ENCODE measurements at regions not wholly inside any gene's neighbourhood (a gene's known extent, or its start where the extent isn't known, plus 50 kb on each side); places are given as distances from the start of the nearest gene placed in this dataset.
"Not testable (repeated sequence)": the region's sequence is repeated elsewhere in the genome, so short reads cannot be mapped to it uniquely, and the experiment has no call there.

GRCh38 chr5:2566284-2566683 is 185.2 kb downstream of the IRX2 start:
- DNase-seq = no peak

DNA sequence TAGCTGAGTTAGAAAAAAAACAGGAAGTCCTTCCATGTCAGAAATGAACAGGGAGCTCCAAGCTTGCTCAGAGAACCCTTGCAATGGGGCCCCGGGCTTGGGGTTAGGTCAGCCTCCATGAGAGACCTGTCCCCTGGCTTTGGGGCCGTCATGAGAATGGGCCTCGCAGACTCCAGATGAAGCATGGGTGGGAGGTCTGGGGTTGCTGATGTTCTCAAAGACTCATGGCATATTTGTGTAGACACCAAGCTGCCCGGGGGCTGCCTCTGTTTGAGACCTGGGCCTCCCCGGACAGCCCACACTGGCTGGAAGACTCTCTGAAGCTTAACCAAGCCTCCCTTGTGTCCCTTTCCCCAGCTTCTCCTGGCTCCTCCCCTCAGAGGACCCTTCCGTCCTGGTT is 186.3 kb downstream of the IRX2 start:
- DNase-seq = no peak

GRCh38 chr5:2563046-2563445 is 188.4 kb downstream of the IRX2 start:
- DNase-seq = no peak

DNA sequence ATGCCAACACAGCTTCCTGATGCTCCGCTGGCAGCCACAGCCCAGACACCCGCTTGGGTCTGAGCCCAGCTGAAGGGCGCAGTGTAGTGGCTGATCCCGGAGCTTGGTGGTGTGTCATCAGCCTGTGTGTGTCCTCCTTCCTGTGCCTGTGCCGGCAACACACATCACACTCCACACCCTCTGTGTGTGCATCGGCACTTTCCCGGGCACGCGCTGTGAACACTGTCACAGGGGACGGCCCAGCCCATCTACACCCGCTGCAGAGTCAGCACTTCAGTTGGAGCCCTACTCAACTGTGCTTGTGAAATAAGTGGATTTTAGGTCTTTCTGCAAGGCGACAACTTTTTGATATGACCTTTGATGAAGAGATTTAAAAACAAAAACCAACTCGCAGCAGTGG is 189.4 kb downstream of the IRX2 start:
- DNase-seq = no peak

GRCh38 chr5:2560435-2560834 is 191.0 kb downstream of the IRX2 start:
- no peak for DNase-seq

DNA sequence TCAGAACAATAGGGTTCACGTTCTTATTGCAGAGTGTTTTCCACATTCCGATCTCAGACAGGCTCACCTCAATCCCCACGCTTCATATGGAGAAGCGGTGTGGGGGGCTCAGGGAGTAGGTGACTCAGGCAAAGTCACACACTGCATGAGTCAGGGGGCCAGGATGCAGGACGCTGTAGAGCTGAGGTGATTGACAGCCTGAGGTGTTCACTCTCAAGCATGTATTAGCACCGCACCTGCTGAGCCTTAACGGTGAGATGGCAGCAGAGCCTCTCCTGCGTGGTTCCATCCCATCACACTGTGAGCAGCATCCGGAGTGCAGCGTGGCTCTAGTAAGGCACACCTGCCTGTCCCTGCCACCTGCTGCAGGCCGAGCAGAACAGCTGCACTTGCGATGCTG is 194.0 kb downstream of the IRX2 start:
- DNase-seq = no peak

DNA sequence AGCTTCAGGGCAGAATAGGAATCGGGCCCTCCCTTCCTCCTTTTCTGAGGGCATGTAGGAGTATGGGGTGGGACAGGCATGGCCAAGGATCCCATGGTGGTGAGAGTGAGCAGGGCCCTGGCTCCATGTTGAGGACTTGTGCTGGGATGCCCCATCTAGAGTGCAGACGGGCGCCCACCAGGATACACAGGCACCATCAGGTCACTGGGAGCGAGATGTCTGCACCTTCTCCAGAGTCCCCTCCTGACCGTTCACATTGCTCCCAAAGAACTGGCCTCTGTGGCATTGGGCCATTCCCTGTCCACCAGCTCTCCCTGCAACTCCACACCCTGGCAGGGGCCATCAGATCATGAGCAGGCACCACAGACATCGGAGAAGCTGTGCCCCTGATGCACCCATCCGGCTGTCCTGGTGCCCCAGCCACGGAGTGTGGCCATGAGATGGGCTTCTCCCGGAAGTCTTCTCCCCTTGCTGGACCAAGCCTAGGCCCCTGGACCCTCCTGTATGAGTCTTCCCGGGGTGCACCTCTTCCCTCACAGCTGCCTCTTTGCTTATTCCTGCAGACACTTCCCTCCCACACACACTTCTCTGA is 195.0 kb downstream of the IRX2 start:
- no peak for DNase-seq

- no peak for DNase-seq
These were observed 197.9 kb downstream of the IRX2 start for GRCh38 chr5:2553611-2554010.

GRCh38 chr5:2550509-2550908 is 201.0 kb downstream of the IRX2 start:
- no peak for DNase-seq

DNA sequence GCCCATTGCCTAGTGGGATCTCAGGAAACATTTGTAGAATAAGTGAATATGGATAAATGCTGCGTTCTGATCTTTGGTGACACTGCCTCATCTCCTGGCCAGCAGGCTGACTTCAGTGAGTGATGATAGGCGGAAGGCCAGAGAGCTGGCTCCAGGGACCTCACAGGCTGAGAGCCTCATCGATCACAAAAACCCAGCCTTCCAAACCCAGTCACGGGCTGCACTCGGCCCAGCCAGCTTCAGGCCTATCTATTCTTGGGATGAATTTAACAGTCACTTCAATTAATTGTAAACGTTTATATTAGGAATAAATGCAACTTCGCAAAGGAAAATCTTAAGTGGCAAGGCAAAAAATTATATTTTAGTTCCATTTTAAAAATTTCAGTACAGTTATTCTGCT is 201.6 kb downstream of the IRX2 start:
- no peak for DNase-seq

GRCh38 chr5:2549354-2549753 is 202.1 kb downstream of the IRX2 start:
- no peak for DNase-seq

GRCh38 chr5:2546938-2547337 is 204.5 kb downstream of the IRX2 start:
- no peak for DNase-seq

DNA sequence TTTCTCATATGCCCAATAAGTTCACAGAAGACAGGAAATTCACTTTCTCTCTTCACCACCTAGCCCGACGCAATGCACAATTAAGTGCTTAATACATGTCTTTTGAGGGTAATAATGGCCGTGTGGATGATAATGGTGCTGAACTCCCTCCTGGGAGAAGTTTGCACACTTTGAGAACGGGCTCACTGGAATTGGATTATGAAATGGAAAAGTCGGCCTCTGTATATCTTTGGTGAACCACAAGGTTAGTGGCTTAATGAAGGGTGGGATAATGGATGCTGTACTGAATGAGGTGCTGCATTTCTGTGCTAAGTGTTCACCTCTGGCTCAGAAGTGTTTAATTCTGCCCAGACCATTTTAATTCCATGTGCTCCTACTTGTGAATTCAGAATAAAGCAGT is 207.5 kb downstream of the IRX2 start:
- no peak for DNase-seq

- no peak for DNase-seq
These were observed 208.7 kb downstream of the IRX2 start for GRCh38 chr5:2542821-2543220.

- no peak for DNase-seq
These were observed 209.5 kb downstream of the IRX2 start for GRCh38 chr5:2542026-2542425.

GRCh38 chr5:2538169-2538568 is 213.3 kb downstream of the IRX2 start:
- DNase-seq = no peak

DNA sequence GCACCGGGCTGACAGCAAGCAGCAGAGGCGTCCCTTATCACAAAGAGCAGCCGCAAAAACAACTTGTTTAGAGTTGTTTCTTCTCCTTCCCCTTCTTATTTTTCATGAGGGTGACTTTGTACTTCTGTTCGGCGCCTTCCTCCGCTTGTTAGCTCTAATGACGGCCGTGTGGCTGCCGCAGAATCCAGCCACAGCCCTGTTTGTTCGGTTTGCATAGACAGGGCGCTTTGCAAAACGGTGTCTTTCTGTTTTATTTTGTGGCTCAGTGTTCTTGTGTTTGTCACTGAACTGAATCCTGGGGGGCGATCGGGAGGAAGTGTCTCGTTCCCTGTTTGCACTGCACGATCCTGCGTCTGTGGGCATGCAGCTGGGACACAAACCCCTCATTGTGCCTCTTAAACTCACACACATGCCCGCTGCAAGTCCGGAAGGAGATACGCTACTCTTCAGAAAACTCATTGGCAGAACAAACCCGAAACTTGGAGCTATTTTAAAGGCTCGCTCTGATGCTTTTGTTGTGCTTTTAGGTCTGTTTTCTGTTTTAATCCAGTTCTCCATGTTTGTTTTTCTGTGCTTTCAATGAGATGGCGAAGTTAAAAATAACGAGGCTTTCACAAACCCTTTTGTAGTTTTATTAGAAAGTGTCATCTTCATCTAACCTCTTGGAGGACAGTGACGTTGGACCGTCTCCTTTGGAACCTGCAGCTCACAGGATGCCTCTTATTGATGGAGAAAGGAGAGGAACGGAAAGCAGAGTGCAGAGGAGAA is 213.9 kb downstream of the IRX2 start:
- no peak for DNase-seq

DNA sequence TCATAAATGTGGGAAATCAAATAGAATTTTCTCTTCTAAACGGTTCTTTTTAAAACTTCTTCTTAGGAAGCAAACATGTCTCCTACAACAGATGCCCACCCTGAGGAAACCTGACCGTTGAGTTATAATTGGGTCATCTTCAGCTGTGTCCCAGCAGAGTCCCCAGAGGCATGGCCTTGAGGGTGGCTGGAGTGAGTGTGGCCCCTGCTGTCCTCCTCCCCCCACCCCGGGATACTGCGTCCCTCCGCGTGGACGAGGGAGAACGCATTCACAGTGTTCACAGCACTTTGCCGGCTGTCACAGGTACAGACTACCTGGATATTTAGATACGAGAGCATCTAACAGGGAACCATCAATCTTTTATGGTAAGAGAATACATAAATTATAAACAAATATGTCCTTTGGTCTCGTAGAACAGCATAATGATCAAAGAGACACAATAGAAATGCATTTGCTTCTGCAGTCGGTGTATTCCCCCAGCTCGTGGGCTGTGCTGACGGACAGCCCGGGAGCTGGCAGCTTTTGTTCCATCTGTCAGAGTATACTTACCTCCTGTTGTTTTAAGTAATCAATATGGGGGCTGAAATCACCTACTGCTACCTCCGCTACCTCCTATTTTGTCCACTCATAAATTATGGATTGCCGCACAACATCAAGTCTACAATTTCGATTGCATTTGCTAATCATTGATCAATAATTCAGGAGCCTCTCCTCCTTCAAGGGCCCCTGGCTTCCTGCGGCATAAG is 214.7 kb downstream of the IRX2 start:
- no peak for DNase-seq

GRCh38 chr5:2534970-2535369 is 216.5 kb downstream of the IRX2 start:
- no peak for DNase-seq

DNA sequence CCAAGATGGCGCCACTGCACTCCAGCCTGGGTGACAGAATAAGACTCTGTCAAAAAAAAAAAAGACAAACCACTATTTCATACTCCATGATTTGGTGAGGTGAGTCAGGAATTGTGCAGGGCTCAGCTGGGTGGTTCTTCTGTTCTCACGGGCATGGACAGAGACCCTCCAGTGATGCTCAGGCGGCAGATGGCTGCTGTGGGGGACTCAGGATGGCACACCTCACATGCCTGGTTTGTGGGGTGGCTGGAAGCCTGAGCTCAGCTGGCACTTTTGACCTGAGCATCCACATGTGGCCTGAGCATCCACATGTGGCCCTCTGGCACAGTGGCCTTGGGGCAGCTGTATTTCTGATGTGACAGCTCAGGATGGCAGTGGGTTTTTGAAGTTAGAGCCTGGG is 217.2 kb downstream of the IRX2 start:
- no peak for DNase-seq

DNA sequence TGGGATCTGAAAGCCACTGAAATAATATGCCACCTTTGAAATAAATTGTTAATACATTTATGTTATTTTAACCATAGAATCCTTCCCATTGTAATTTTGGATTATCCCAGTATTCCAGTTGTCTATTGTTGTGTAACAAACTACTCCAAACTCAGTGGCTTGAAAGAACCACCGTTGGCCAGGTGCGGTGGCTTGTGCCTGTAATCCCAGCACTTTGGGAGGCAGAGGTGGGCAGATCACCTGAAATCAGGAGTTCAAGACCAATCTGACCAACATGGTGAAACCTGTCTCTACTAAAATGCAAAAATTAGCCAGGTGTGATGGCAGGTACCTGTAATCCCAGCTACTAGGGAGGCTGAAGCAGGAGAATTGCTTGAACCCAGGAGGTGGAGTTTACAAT is 217.6 kb downstream of the IRX2 start:
- DNase-seq = not testable (repeated sequence)

DNA sequence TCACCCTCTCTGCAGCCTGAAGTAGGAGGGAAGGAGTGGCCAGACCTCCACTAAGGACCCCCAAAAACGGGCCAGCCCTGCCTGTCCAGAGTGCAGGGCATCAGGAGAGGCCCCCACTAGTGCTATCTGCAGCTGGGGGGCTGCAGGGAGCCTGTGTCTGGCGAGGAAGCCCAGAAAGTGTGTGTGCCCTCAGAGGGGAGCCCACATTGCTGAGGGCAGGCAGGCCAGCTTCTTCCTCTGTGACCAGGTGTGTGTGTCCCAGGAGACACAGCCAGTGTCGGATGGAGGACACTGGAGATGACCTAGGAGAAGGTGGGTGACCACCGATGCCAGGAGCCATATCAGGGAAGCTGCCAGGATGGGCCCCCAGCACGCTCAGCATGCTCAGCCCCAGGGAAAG is 218.7 kb downstream of the IRX2 start:
- no peak for DNase-seq

DNA sequence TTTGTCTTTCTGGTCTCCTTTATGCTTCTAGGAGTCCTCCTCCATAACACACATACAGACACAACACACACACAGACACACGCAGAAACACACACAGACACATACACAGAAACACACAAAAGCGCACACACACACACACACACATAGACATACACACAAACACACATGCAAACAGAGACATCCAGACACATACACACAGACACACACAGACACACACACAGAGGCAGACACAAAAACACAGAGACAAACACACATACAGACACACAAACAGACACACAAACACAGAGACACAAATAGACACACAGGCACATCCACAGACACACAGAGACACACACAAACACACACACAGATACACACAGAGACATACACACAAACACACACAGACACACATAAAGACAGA is 220.2 kb downstream of the IRX2 start:
- DNase-seq = no peak

GRCh38 chr5:2530609-2531008 is 220.9 kb downstream of the IRX2 start:
- DNase-seq = no peak

Data from stimulated activated CD4-positive, alpha-beta T cell treated with anti-CD3 and anti-CD28 coated beads, Interleukin-4, amount 100 ng/mL, for 4 hours (primary cell).